Thoracic aorta (tissue), 2 donors: ENCODE measurements at regions not wholly inside any gene's neighbourhood (a gene's known extent, or its start where the extent isn't known, plus 50 kb on each side); places are given as distances from the start of the nearest gene placed in this dataset.

Source experiments
- ATAC-seq: fragments of 150-250 bp; one replicate; pipeline ENCODE4 v1.8.0; 2017; ENCODE audit warnings: low read depth; ENCODE audit not compliant: insufficient number of reproducible peaks, low FRiP score
- DNase-seq: peaks from one replicate; pipeline ENCODE4 v3.0.0-alpha.2; 2020; ENCODE audit warnings: low spot score
- H3K27ac ChIP-seq, 2 donors: fragments of 200-600 bp; sonication (generic); 1 replicate in 1 of 2; 2 replicates in 1 of 2; pipeline ENCODE4 v1.5.1; 2016; ENCODE audit warnings: mild to moderate bottlenecking in 2 of 2, moderate library complexity in 2 of 2
- H3K27me3 ChIP-seq: fragments of 200-600 bp; sonication (generic); replicated peaks from 2 replicates; pipeline ENCODE4 v1.6.0; 2016; ENCODE audit warnings: mild to moderate bottlenecking; ENCODE audit not compliant: insufficient read depth
- H3K36me3 ChIP-seq: fragments of 200-600 bp; sonication (generic); one replicate; pipeline ENCODE4 v1.5.1; 2016
- H3K4me1 ChIP-seq, 2 donors: fragments of 200-600 bp; sonication (generic); 1 replicate in 1 of 2; 2 replicates in 1 of 2; pipeline versions ENCODE4 v1.5.1 to v1.6.0; 2016; ENCODE audit warnings: low read depth in 2 of 2, mild to moderate bottlenecking in 1 of 2; ENCODE audit not compliant: control insufficient read depth in 1 of 2
- H3K4me3 ChIP-seq: fragments of 200-600 bp; sonication (generic); 2 replicates; pipeline ENCODE4 v1.5.1; 2016; ENCODE audit warnings: mild to moderate bottlenecking
- H3K9me3 ChIP-seq: fragments of 200-600 bp; sonication (generic); 2 replicates; pipeline ENCODE4 v1.5.1; 2016
- TF ChIP-seq, protein P1 (sequence below): fragments of 200-600 bp; sonication (generic); IDR thresholded peaks from one replicate; pipeline ENCODE4 v1.5.1; 2019; ENCODE audit warnings: antibody characterized with exemption

DNA sequence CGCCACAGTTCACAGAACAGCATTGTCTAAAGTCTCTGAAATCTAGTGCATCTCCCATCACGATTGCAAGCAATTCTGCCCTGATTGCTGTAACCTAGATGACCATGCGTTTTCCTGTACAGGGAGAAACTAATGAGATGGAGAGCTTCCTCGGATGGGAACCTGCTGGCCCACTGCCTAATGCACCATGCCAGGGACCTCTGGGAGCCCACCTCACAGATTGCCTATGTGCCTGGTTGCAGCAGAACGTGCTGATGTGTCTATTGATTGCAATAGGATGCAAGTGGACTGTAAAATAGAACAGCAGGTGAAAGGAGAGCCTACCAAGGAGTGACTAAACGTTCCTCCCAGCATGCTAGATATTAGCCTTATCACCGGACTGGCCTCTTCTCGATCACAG lies 141.0 kb upstream of the RAB12 start:
- Histone ChIP-seq H3K4me3 (no peak overlapping the region), H3K9me3 (no peaks in the 10 kb centered on the region), H3K4me1 (no peaks in the 10 kb centered on the region), H3K27ac (no peak overlapping the region), H3K36me3 (no peaks in the 10 kb centered on the region), H3K27me3 (no peaks in the 10 kb centered on the region)
- no peak for ATAC-seq
- TF ChIP-seq, protein P1, sequence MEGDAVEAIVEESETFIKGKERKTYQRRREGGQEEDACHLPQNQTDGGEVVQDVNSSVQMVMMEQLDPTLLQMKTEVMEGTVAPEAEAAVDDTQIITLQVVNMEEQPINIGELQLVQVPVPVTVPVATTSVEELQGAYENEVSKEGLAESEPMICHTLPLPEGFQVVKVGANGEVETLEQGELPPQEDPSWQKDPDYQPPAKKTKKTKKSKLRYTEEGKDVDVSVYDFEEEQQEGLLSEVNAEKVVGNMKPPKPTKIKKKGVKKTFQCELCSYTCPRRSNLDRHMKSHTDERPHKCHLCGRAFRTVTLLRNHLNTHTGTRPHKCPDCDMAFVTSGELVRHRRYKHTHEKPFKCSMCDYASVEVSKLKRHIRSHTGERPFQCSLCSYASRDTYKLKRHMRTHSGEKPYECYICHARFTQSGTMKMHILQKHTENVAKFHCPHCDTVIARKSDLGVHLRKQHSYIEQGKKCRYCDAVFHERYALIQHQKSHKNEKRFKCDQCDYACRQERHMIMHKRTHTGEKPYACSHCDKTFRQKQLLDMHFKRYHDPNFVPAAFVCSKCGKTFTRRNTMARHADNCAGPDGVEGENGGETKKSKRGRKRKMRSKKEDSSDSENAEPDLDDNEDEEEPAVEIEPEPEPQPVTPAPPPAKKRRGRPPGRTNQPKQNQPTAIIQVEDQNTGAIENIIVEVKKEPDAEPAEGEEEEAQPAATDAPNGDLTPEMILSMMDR, result no peak
- no peak for DNase-seq

DNA sequence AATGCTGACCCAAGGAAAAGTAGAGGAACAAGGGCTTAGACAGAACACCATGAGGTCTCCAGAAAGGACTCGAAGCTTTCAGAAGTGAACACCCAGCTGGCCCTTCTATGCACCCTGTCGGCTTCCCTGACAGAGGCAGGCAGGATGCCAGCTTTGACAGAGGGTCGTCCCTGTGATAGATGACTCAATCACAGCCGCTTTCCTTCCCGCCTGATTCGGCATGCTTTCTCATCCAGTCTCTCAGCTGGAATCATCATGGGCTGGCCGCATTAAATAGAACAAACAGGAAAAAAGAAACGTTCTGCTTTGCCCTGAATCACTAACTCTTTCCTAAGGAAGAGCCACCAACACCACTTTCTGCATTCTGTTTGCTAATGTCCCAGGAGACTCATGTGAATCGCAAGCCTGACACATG lies 140.3 kb upstream of the RAB12 start:
- Histone ChIP-seq H3K4me3 (no peak overlapping the region), H3K9me3 (no peaks in the 10 kb centered on the region), H3K36me3 (no peaks in the 10 kb centered on the region), H3K27me3 (no peaks in the 10 kb centered on the region), H3K4me1 (no peaks in the 10 kb centered on the region), H3K27ac (no peak overlapping the region)
- TF ChIP-seq, protein P1, result no peak
- ATAC-seq (no peak), DNase-seq (no peak)

DNA sequence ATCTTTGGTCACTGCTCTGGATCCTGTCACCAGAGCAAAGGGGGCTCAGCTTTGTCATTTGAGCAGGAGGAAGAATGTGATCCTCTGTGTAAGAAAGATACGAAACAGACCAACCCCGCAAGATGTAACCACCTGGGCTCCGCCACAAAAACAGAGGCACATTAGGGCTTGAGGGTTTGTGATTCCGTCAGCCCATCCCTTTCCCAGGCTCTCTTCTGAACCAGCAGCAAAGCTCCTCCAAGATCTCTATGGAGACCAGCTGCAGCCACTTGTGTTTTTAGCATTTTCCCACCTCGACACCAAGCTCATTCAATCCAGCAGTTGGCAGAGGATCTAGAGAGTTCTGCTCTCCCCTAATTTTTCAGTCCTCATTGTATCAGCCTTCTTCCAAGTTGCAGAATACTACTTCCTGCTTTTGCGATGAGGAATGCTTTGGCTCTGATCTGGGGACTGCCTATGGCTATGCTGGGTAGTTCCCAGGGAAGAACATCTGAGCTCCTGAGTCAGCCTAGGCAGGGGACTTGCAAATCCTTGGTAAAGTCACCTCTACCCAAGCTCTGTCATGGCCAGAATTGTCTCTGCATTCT lies 139.6 kb upstream of the RAB12 start:
- H3K27ac ChIP-seq, result no peak overlapping the region
- no peaks in the 10 kb centered on the region for H3K27me3 ChIP-seq
- TF ChIP-seq, protein P1, result no peak
- ATAC-seq, result no peak
- no peaks in the 10 kb centered on the region for H3K4me1 ChIP-seq
- no peak for DNase-seq
- no peak overlapping the region for H3K4me3 ChIP-seq
- H3K36me3 ChIP-seq, result no peaks in the 10 kb centered on the region
- no peaks in the 10 kb centered on the region for H3K9me3 ChIP-seq

DNA sequence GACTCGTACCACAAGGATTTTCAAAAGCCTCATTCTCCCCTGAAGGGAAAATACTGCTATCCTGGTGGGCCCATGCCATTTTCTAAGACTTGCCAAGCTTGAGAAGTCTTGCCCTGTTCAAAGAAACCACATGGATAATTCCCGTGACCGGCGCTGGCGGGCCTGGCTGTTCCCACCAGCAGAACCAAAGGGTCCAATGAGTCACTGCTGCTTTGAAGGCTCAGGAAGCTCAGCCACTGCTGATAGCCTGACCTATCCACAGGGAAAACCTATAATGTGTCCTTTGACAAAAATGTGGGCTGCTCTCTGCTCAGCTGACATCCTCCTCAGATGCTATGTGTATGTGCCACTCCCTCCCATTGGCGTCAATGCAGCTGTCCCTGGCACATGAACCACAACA lies 137.9 kb upstream of the RAB12 start:
- DNase-seq, result no peak
- H3K36me3 ChIP-seq, result no peaks in the 10 kb centered on the region
- H3K27me3 ChIP-seq, result no peaks in the 10 kb centered on the region
- no peaks in the 10 kb centered on the region for H3K4me1 ChIP-seq
- no peak for ATAC-seq
- no peak overlapping the region for H3K27ac ChIP-seq
- no peak overlapping the region for H3K4me3 ChIP-seq
- TF ChIP-seq, protein P1, result no peak
- H3K9me3 ChIP-seq, result no peaks in the 10 kb centered on the region

DNA sequence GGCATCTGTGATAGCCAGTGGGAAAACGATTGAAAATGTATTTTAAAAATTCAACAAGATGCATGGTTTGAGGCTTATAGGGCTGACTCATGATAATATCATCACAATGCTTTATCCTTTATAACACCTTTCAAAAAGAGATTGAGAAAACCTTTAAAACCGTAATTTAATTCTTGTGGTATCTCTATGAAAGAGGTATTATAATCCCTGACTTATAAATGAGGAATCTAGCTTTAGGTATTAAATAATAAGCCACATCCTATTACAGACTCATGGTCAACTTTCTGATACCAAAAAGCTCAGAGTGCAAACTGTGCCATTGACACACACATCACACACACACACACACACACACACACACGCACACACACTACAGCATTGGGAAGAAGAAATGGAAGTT lies 134.6 kb upstream of the RAB12 start:
- H3K4me1 ChIP-seq, result no peaks in the 10 kb centered on the region
- H3K27me3 ChIP-seq, result no peaks in the 10 kb centered on the region
- ATAC-seq (no peak), DNase-seq (no peak)
- H3K4me3 ChIP-seq, result no peak overlapping the region
- H3K27ac ChIP-seq, result no peak overlapping the region
- no peaks in the 10 kb centered on the region for H3K36me3 ChIP-seq
- TF ChIP-seq, protein P1, result no peak
- no peaks in the 10 kb centered on the region for H3K9me3 ChIP-seq
